Pancreas (tissue), 10 donors: ENCODE measurements at regions not wholly inside any gene's neighbourhood (a gene's known extent, or its start where the extent isn't known, plus 50 kb on each side); places are given as distances from the start of the nearest gene placed in this dataset.

Experiments used
- ATAC-seq, 4 donors: fragments of 200-7000 bp; cut with Tn5 transposase; one replicate each; pipeline versions ENCODE4 v1.8.0 to v1.9.1; 2020; ENCODE audit warnings: mild to moderate bottlenecking in 4 of 4, moderate library complexity in 4 of 4
- DNase-seq, 6 donors: peaks; one replicate each; pipeline ENCODE4 v3.0.0-alpha.2; 2020
- FAIRE-seq: peaks from 2 replicates; lab custom pipeline; 2012; peaks lifted over from hg19 to GRCh38; lab: Jason Lieb, UNC
- H3K27ac ChIP-seq, 4 donors: fragments of 200-600 bp; sonication (generic); 1 replicate in 3 of 4; 2 replicates in 1 of 4; pipeline versions ENCODE4 v1.5.0 to v1.8.0; 2020
- H3K27me3 ChIP-seq, 4 donors: fragments of 200-600 bp; one replicate each; pipeline ENCODE4 v1.8.0; 2021
- H3K36me3 ChIP-seq, 3 donors: fragments of 200-600 bp; sonication (generic) in 1 of 3; one replicate each; pipeline versions ENCODE4 v1.5.0 to v1.8.0; 2020 to 2021
- H3K4me1 ChIP-seq, 3 donors: fragments of 200-600 bp; one replicate each; pipeline ENCODE4 v1.8.0; 2021
- H3K4me3 ChIP-seq, 4 donors: fragments of 200-600 bp; sonication (generic) in 2 of 4; one replicate each; pipeline versions ENCODE4 v1.5.0 to v1.8.0; 2020 to 2021
- H3K9me3 ChIP-seq, 4 donors: fragments of 200-600 bp; one replicate each; pipeline ENCODE4 v1.8.0; 2021
- WGBS, 2 donors: extraction: QIAGEN DNeasy Blood & Tissue Kit; methylation state at CpG; one replicate each; pipeline ENCODE4 v1.1.7; 2013; 5-methylcytosine and 5-hydroxymethylcytosine counted together
- intact Hi-C, 3 donors: fragments of 100-400 bp; cut with DNase I; formaldehyde crosslinking; loops; one replicate each; pipeline versions ENCODE4 v1.11.1 to v1.14.2; 2022
- TF ChIP-seq, protein P1 (sequence below), 4 donors: fragments of 200-600 bp; sonication (generic) in 3 of 4; IDR thresholded peaks; one replicate each; pipeline versions ENCODE4 v1.5.0 to v1.8.0; 2021; ENCODE audit warnings: antibody characterized with exemption in 4 of 4
- donor health status: healthy with polysubstance abuse.
- donor health status: DM: no; HTN: no; CAD: no; lungs with moderate emphysema.
- donor health status: DM: no; HTN: no; CAD: no.
- donor health status: control.
- donor health status: control.
- donor health status: Bipolar disorder and iron deficiency.
- donor health status: DM: yes; HTN: yes; CAD: no.
- donor health status: DM: no; HTN: no; CAD: no.
- donor health status: DM: no; HTN: no; CAD: no.
- donor health status: DM: yes; HTN: yes; CAD: no.

DNA sequence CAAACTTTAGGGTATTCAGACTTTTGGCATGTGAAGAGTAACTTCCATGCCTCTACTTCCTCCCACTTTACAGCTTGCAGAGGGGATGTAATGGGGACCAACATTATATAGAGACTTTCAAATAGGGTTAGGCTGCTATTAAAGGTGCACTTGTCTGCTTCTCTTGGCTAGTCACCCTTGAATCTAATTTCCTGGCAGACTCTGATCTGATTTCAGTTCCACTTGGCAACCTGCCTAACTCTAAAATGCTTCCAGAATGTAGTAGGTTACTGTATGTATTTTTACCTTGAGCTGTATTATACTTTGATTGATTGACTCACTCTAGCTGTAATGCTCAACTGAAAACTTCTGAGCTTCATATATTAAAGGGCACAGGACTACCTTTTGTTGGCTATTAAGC, 693.4 kb downstream of the KCTD16 start:
- no peak overlapping the region for H3K27ac ChIP-seq
- no peaks in the 10 kb centered on the region for H3K27me3 ChIP-seq
- TF ChIP-seq, protein P1, sequence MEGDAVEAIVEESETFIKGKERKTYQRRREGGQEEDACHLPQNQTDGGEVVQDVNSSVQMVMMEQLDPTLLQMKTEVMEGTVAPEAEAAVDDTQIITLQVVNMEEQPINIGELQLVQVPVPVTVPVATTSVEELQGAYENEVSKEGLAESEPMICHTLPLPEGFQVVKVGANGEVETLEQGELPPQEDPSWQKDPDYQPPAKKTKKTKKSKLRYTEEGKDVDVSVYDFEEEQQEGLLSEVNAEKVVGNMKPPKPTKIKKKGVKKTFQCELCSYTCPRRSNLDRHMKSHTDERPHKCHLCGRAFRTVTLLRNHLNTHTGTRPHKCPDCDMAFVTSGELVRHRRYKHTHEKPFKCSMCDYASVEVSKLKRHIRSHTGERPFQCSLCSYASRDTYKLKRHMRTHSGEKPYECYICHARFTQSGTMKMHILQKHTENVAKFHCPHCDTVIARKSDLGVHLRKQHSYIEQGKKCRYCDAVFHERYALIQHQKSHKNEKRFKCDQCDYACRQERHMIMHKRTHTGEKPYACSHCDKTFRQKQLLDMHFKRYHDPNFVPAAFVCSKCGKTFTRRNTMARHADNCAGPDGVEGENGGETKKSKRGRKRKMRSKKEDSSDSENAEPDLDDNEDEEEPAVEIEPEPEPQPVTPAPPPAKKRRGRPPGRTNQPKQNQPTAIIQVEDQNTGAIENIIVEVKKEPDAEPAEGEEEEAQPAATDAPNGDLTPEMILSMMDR (IDR thresholded peaks at IDR 0.05): no peak
- H3K4me1 ChIP-seq: no peaks in the 10 kb centered on the region
- no peaks in the 10 kb centered on the region for H3K36me3 ChIP-seq
- no peak for DNase-seq
- no peak for ATAC-seq
- no peak overlapping the region for H3K4me3 ChIP-seq
- intact Hi-C loops: no loop called here
- FAIRE-seq: no peak
- H3K9me3 ChIP-seq: no peaks in the 10 kb centered on the region

GRCh38 chr5:144857454-144857853, 686.8 kb downstream of the KCTD16 start:
- Histone ChIP-seq H3K27me3 (no peaks in the 10 kb centered on the region), H3K36me3 (no peaks in the 10 kb centered on the region), H3K4me3 (no peak overlapping the region), H3K4me1 (no peaks in the 10 kb centered on the region), H3K9me3 (no peaks in the 10 kb centered on the region), H3K27ac (no peak overlapping the region)
- ATAC-seq: no peak
- no peak for DNase-seq
- intact Hi-C loops: no loop called here
- no peak for FAIRE-seq
- WGBS, 2 donors: 67 to 69% methylated on average over 1 of the region's 1 CpG
- TF ChIP-seq, protein P1 (IDR thresholded peaks at IDR 0.05): no peak

DNA sequence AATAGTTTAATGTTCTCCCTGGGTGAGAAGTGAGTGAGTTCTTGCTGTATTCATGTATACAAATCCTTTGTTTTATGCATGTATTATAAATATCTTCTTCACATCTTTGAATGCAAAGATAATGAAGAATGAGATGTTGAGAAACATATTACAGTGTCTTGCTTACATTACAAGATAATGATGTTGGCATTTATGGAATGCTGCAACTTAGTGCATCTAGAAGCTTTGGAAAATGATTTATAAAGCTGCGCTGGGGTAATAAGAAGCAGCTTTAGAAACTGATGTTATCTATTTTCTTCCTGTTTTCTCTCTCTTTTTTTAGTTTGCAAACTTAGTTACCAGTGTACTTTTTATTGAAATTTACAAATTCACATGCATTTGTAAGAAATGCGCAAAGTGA, 673.4 kb downstream of the KCTD16 start:
- H3K27me3 ChIP-seq: no peaks in the 10 kb centered on the region
- TF ChIP-seq, protein P1 (IDR thresholded peaks at IDR 0.05): no peak
- 96 to 97% methylated on average over 2 of the region's 2 CpGs for WGBS, 2 donors
- no peak overlapping the region for H3K27ac ChIP-seq
- H3K36me3 ChIP-seq: no peaks in the 10 kb centered on the region
- H3K4me3 ChIP-seq: no peak overlapping the region
- H3K9me3 ChIP-seq: no peaks in the 10 kb centered on the region
- FAIRE-seq (no peak), ATAC-seq (no peak), DNase-seq (no peak)
- intact Hi-C loops: no loop called here
- H3K4me1 ChIP-seq: no peaks in the 10 kb centered on the region

DNA sequence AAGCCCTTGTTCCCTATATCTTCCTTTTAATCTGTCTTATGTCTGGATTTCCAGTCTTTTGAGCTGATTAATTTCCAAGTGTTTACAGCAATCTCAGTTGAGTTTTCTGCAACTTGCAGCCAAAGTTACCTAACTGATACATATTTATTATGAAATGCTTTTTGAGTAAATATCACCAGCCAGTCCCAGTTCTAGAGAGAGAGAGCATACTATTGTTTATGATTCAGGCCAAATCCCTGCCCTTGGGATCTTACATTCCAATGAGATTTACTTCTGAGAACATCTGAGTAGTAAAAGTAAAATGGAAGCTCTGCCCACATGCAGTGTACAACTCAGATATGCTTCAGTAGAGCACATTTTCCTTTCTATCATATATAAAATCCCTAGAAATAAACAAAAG, 661.7 kb downstream of the KCTD16 start:
- TF ChIP-seq, protein P1 (IDR thresholded peaks at IDR 0.05): no peak
- no peak for FAIRE-seq

GRCh38 chr5:144831650-144832049, 661.0 kb downstream of the KCTD16 start:
- Histone ChIP-seq H3K27ac (no peak overlapping the region), H3K36me3 (no peaks in the 10 kb centered on the region), H3K4me1 (no peaks in the 10 kb centered on the region), H3K4me3 (no peak overlapping the region), H3K27me3 (no peaks in the 10 kb centered on the region), H3K9me3 (no peaks in the 10 kb centered on the region)
- intact Hi-C loops: no loop called here
- DNase-seq (no peak), FAIRE-seq (no peak), ATAC-seq (no peak)
- 66 to 87% methylated on average over 1 of the region's 1 CpG for WGBS, 2 donors
- TF ChIP-seq, protein P1 (IDR thresholded peaks at IDR 0.05): no peak

More for the DNA sequence above, 661.7 kb downstream of the KCTD16 start:
- Histone ChIP-seq H3K27ac (no peak overlapping the region), H3K36me3 (no peaks in the 10 kb centered on the region), H3K4me3 (no peak overlapping the region), H3K27me3 (no peaks in the 10 kb centered on the region), H3K4me1 (no peaks in the 10 kb centered on the region), H3K9me3 (no peaks in the 10 kb centered on the region)
- no peak for ATAC-seq
- intact Hi-C loops: no loop called here
- no peak for DNase-seq
